ENCODE measurements at regions not wholly inside any gene's neighbourhood (a gene's known extent, or its start where the extent isn't known, plus 50 kb on each side); places are given as distances from the start of the nearest gene placed in this dataset.

DNA sequence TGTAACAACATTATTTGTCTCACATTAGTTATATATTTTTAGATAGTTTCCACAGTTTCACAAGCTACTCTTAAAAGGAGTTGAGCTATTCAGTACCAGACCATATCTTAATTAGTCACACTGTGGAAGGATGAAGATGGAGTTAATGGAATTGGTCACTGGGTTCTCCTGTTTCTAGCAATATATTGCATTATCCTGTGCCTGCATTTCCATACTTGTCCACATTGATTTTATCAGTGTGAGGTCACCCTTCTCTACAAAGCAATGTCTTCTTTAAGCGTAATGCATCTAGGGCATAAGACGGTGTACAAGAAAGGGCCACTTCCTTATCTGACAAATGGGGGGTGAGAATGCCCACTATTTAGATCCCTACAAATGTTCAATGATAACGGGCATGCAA is 216.8 kb upstream of the TANK start:
- TF ChIP-seq FOSL2 (IDR thresholded peaks at IDR 0.05; ENCODE audit: borderline replicate concordance, low read depth) (no peak), JUND (IDR thresholded peaks at IDR 0.05) (no peak), TCF12 (IDR thresholded peaks at IDR 0.05) (no peak), NFIC (IDR thresholded peaks at IDR 0.05; ENCODE audit: borderline replicate concordance) (no peak), TAF1 (IDR thresholded peaks at IDR 0.05; ENCODE audit: borderline replicate concordance, low read depth, low read length) (no peak)
- TF ChIP-seq, protein P1, sequence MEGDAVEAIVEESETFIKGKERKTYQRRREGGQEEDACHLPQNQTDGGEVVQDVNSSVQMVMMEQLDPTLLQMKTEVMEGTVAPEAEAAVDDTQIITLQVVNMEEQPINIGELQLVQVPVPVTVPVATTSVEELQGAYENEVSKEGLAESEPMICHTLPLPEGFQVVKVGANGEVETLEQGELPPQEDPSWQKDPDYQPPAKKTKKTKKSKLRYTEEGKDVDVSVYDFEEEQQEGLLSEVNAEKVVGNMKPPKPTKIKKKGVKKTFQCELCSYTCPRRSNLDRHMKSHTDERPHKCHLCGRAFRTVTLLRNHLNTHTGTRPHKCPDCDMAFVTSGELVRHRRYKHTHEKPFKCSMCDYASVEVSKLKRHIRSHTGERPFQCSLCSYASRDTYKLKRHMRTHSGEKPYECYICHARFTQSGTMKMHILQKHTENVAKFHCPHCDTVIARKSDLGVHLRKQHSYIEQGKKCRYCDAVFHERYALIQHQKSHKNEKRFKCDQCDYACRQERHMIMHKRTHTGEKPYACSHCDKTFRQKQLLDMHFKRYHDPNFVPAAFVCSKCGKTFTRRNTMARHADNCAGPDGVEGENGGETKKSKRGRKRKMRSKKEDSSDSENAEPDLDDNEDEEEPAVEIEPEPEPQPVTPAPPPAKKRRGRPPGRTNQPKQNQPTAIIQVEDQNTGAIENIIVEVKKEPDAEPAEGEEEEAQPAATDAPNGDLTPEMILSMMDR (IDR thresholded peaks at IDR 0.05), result no peak

Measured in SK-N-SH (cell line).